HCT116 (cell line): ENCODE measurements at regions not wholly inside any gene's neighbourhood (a gene's known extent, or its start where the extent isn't known, plus 50 kb on each side); places are given as distances from the start of the nearest gene placed in this dataset.

Source experiments
- ATAC-seq: fragments of 200-7000 bp; cut with Tn5 transposase; 2 replicates; pipeline ENCODE4 v1.9.1; 2020; ENCODE audit warnings: mild to moderate bottlenecking, moderate library complexity
- BruUV-seq: library from RNA; stranded (reverse); fragments of 400-500 nt; replicated peaks from 2 replicates; lab custom pipeline; 2021; lab: Mats Ljungman, UMichigan
- CTCF ChIA-PET: fragments of 300-600 bp; sonication (Branson Sonifier 250); formaldehyde crosslinking; loops from one replicate; lab custom pipeline; 2021; ENCODE audit warnings: antibody characterized with exemption; lab: Charles Lee
- POLR2A ChIA-PET: fragments of 300-600, 350-600 bp; sonication (Branson Sonifier 250); formaldehyde crosslinking; loops from one replicate; lab custom pipeline; 2021; ENCODE audit warnings: antibody characterized with exemption; lab: Charles Lee
- RAD21 ChIA-PET, 2 experiments: fragments of 300-600 bp; sonication (Branson Sonifier 250); formaldehyde crosslinking; loops; one replicate each; lab custom pipeline; 2023; ENCODE audit warnings: low total read pairs in 2 of 2; ENCODE audit not compliant: uncharacterized antibody in 2 of 2, unreplicated experiment in 2 of 2, low non-redundant PET in 1 of 2; lab: Charles Lee
- DNase-seq: peaks from one replicate; pipeline ENCODE4 v3.0.0-alpha.2; 2010; ENCODE audit warnings: low read depth, low spot score
- H2AFZ ChIP-seq: fragments of 200-600 bp; shearing (Covaris generic), sonication (generic); 2 replicates; pipeline ENCODE4 v1.6.1; 2017; ENCODE audit warnings: low read depth, mixed run types, mixed read lengths, antibody characterized with exemption, low read length; ENCODE audit not compliant: poor library complexity, severe bottlenecking
- H3K27ac ChIP-seq: 2 replicates; pipeline ENCODE4 v1.5.1; 2012; ENCODE audit warnings: low read depth, low read length
- H3K27me3 ChIP-seq: fragments of 200-600 bp; sonication (generic); 2 replicates; pipeline ENCODE4 v1.6.1; 2016; ENCODE audit warnings: mixed run types, low read length, mixed read lengths; ENCODE audit not compliant: insufficient read depth
- H3K36me3 ChIP-seq, 2 experiments: fragments of 200-500 bp in 1 of 2; fragments of 200-600 bp in 1 of 2; sonication (Bioruptor generic) in 1 of 2; sonication (generic) in 1 of 2; 2 replicates each; pipeline versions ENCODE4 v1.5.1 to v1.6.1; 2014 to 2016; ENCODE audit warnings: low read length in 2 of 2, inconsistent platforms in 1 of 2, mixed read lengths in 1 of 2, mixed run types in 1 of 2; ENCODE audit not compliant: insufficient read depth in 2 of 2, control insufficient read depth in 1 of 2
- H3K4me1 ChIP-seq, 2 experiments: fragments of 200-600 bp in 1 of 2; sonication (generic) in 1 of 2; 2 replicates each; pipeline versions ENCODE4 v1.5.1 to v1.6.1; 2012 to 2017; ENCODE audit warnings: low read length in 2 of 2, inconsistent platforms in 1 of 2, mild to moderate bottlenecking in 1 of 2, mixed read lengths in 1 of 2, mixed run types in 1 of 2, moderate library complexity in 1 of 2; ENCODE audit not compliant: insufficient read depth in 2 of 2, control insufficient read depth in 1 of 2
- H3K4me2 ChIP-seq: fragments of 200-600 bp; sonication (generic); 2 replicates; pipeline ENCODE4 v1.6.1; 2017; ENCODE audit warnings: mixed run types, low read length, mixed read lengths
- H3K4me3 ChIP-seq, 2 experiments: fragments of 200-600 bp in 1 of 2; sonication (generic) in 1 of 2; replicated peaks in 1 of 2; 2 replicates each; pipeline ENCODE4 v1.5.1; 2011 to 2016; ENCODE audit warnings: low read length in 2 of 2, control low read depth in 1 of 2, low read depth in 1 of 2, mild to moderate bottlenecking in 1 of 2, mixed read lengths in 1 of 2, mixed run types in 1 of 2
- H3K79me2 ChIP-seq: fragments of 200-600 bp; sonication (generic); 2 replicates; pipeline ENCODE4 v1.6.1; 2017; ENCODE audit warnings: mild to moderate bottlenecking, mixed run types, low read length, moderate library complexity, mixed read lengths; ENCODE audit not compliant: insufficient read depth
- H3K9ac ChIP-seq: fragments of 200-600 bp; sonication (generic); 2 replicates; pipeline ENCODE4 v1.6.1; 2016; ENCODE audit warnings: low read length, mixed read lengths
- H3K9me2 ChIP-seq: fragments of 200-600 bp; sonication (generic), shearing (Covaris generic); 2 replicates; pipeline ENCODE4 v1.6.1; 2017; ENCODE audit warnings: mixed run types, mild to moderate bottlenecking, moderate library complexity; ENCODE audit not compliant: insufficient read depth
- H3K9me3 ChIP-seq, 2 experiments: fragments of 200-500 bp in 1 of 2; fragments of 200-600 bp in 1 of 2; sonication (Bioruptor generic) in 1 of 2; sonication (generic) in 1 of 2; 2 replicates each; pipeline ENCODE4 v1.6.1; 2014 to 2017; ENCODE audit warnings: low read length in 2 of 2, mixed read lengths in 2 of 2, inconsistent platforms in 1 of 2, low read depth in 1 of 2, mild to moderate bottlenecking in 1 of 2, mixed run types in 1 of 2, moderate library complexity in 1 of 2; ENCODE audit not compliant: control insufficient read depth in 1 of 2, insufficient read depth in 1 of 2
- H4K20me1 ChIP-seq: fragments of 200-600 bp; sonication (generic), shearing (Covaris generic); 2 replicates; pipeline ENCODE4 v1.6.1; 2017; ENCODE audit warnings: mixed run types, mild to moderate bottlenecking, moderate library complexity; ENCODE audit not compliant: insufficient read depth
- CBX3 ChIP-seq: IDR thresholded peaks from 2 replicates; pipeline ENCODE4 v1.6.1; 2012; ENCODE audit warnings: low read depth
- CEBPB ChIP-seq: IDR thresholded peaks from 2 replicates; pipeline ENCODE4 v1.6.1; 2012; ENCODE audit warnings: low read depth
- CTCF ChIP-seq, 3 experiments: fragments of 200-600 bp in 1 of 3; sonication (generic) in 1 of 3; IDR thresholded peaks in 2 of 3; conservative IDR thresholded peaks in 1 of 3; 2 replicates each; pipeline ENCODE4 v1.5.1; 2012 to 2017; ENCODE audit warnings: low read depth in 2 of 3, low read length in 2 of 3, antibody characterized with exemption in 1 of 3, borderline replicate concordance in 1 of 3, control low read depth in 1 of 3, mild to moderate bottlenecking in 1 of 3, mixed read lengths in 1 of 3, mixed run types in 1 of 3, moderate library complexity in 1 of 3; ENCODE audit not compliant: insufficient read depth in 1 of 3
- FOSL1 ChIP-seq: IDR thresholded peaks from 2 replicates; pipeline ENCODE4 v1.6.1; 2012; ENCODE audit warnings: low read depth
- JUND ChIP-seq: IDR thresholded peaks from 2 replicates; pipeline ENCODE4 v1.6.1; 2012
- POLR2A ChIP-seq: IDR thresholded peaks from 2 replicates; pipeline ENCODE4 v1.7.0; 2011; ENCODE audit warnings: borderline replicate concordance; ENCODE audit not compliant: insufficient read depth, insufficient read length; ENCODE audit errors: extremely low read depth
- SIN3A ChIP-seq: IDR thresholded peaks from 2 replicates; pipeline ENCODE4 v1.6.1; 2012; ENCODE audit warnings: low read depth
- ZFX ChIP-seq: fragments of 450-650 bp; IDR thresholded peaks from 2 replicates; pipeline ENCODE4 v1.6.1; 2017
- intact Hi-C: fragments of 100-400 bp; cut with micrococcal nuclease; formaldehyde crosslinking; loops from 2 replicates; pipeline ENCODE4 v1.10.0; 2022

GRCh38 chr4:1551211-1551610 lies 132.9 kb downstream of the FAM53A start:
- no peaks in the 10 kb centered on the region for H3K79me2 ChIP-seq
- no peaks in the 10 kb centered on the region for H3K9me3 ChIP-seq
- no peak overlapping the region for H3K4me3 ChIP-seq
- H3K9me2 ChIP-seq, result no peaks in the 10 kb centered on the region
- peaks cover 0 to 8% of the 10 kb centered on the region in 2 experiments; a peak in 2 of 4 replicates for H3K4me1 ChIP-seq
- no peak overlapping the region for H3K27ac ChIP-seq
- no peak for ATAC-seq
- no peak for DNase-seq
- TF ChIP-seq SIN3A (no peak), CTCF (IDR thresholded peaks at IDR 0.05 in 2 of 3, conservative IDR thresholded peaks at IDR 0.05 in 1 of 3; ENCODE audit: borderline replicate concordance in 1 of 3, insufficient read depth in 1 of 3, low read depth in 2 of 3, low read length in 2 of 3) (no peak), POLR2A (no peak), FOSL1 (no peak), ZFX (no peak), CBX3 (no peak), JUND (no peak), CEBPB (no peak)
- TF ChIP-seq, all 23 proteins: peak for 0
- H2AFZ ChIP-seq, result no peak overlapping the region
- intact Hi-C loops, result no loop called here
- ChIA-PET CTCF (no interaction called here), RAD21 (no interaction called here), POLR2A (no interaction called here)
- no peaks in the 10 kb centered on the region for H3K27me3 ChIP-seq
- BruUV-seq, result no TSS peak
- H3K9ac ChIP-seq, result no peak overlapping the region
- no peak overlapping the region for H3K4me2 ChIP-seq
- no peaks in the 10 kb centered on the region for H3K36me3 ChIP-seq
- no peaks in the 10 kb centered on the region for H4K20me1 ChIP-seq
